Muscle of arm (tissue), 1 donor: ENCODE measurements at regions not wholly inside any gene's neighbourhood (a gene's known extent, or its start where the extent isn't known, plus 50 kb on each side); places are given as distances from the start of the nearest gene placed in this dataset.
"Not testable (repeated sequence)": the region's sequence is repeated elsewhere in the genome, so short reads cannot be mapped to it uniquely, and the experiment has no call there.

Experiments used
- DNase-seq: peaks from one replicate; pipeline ENCODE4 v3.0.0-alpha.2; 2013

DNA sequence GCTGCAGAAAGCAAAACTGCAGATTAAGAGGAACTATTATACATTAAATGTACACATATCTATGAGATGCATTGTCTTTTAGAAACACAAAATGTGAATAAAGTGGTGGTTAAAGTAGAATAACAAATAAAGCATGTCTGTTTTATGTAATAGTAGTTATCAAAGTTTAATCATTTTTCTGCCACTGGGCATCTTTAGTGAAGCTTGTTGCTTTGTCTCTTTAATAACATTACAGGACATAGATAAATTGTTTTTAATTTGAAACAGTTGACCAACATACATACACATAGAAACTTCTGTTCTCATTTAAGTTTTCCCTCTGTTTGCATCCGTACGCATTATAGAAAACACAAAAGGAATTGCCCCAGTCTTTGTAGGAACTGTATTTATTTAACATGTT is 1700.0 kb upstream of the ADGRL3 start:
- DNase-seq = no peak

DNA sequence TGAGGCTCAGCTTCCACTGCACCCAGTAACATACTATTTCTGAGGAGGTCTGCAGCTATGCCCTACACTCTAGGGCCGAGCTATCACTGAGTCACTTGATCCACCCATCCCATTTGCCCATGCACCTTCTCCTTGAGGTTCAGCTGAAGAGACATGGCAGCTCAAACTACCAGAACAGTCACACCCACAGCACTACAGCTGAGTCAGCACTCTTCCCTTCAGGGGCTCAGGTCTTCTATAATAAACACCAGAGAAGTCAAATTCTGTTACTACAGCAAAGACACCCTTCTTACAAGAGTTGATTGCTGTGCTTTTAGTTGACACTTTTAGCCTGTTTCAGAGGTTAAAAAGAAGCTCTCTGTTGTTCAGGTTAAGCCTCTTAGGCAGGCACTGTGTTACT is 1696.4 kb upstream of the ADGRL3 start:
- no peak for DNase-seq

DNA sequence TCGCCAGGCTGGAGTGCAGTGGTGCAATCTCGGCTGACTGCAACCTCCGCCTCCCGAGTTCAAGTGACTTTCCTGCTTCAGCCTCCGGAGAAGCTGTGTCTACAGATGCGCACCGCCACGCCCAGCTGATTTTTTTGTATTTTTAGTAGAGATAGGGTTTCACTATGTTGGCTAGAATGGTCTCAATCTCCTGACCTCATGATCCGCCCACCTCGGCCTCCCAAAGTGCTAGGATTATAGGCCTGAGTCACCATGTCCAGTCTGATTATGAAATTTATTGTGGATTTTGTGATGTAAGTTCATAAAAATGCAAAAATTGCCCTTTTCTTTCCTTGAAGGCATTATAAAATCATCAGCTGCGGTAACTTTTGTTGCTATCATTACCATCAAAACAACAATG is 1688.3 kb upstream of the ADGRL3 start:
- DNase-seq = not testable (repeated sequence)

DNA sequence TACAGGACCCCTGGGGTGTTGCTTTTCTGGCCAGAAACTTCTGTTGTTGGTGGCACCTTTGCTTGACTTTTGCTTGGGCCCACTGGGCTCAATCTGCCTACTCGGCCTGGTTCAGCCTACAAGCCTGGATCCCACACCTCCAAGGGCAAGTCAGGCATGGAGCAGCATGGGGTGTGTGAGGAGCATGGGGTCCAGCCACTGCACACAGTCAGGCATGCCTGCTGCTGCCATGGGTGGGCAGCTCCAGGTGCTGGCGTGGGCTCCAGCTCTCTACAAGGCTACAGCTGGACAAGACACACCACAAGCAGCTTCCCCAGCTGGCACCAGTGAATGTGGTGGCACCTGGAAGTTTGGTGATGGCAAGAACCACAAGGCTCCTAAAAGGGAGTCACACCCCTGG is 1683.1 kb upstream of the ADGRL3 start:
- no peak for DNase-seq

DNA sequence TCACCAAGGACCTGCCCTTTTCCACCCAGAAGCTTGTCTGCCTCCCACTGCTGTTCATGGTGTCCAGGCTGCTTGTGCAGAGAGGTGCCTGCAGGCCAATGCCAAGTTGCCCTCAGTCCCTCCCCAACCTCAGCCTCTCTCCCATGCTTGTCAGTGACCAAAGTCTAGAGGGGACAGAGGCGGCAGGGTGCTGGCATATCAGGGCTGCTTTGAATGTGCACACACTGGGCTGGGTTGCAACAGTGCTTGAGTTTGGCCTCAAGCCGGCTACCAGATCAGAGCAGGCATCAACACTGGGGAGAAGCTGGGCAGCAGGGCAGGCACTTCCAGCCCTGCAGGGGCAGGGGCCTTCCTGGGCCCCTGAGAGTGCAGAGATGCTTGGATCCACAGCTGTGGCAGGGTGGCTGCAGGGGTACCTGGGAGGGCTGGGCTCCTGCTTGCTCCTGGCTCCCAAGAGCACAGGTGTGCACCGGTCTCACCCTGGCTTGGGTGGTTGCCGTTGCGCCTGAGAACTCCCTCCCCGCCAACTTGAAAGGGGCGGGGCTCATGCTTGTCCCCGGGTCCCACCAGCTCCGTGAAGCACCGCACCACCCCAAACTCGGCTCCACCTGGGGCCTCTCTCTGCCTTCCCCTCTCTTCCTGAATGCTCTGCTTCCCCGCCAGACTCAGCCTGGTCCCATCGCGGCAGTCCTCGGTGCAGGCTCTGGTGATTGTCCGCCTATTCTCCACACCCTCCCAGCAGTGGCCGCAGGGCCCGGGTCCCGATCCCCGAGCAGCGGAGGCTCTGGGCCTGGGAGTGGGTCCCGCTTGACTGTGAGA is 1681.9 kb upstream of the ADGRL3 start:
- DNase-seq = no peak

DNA sequence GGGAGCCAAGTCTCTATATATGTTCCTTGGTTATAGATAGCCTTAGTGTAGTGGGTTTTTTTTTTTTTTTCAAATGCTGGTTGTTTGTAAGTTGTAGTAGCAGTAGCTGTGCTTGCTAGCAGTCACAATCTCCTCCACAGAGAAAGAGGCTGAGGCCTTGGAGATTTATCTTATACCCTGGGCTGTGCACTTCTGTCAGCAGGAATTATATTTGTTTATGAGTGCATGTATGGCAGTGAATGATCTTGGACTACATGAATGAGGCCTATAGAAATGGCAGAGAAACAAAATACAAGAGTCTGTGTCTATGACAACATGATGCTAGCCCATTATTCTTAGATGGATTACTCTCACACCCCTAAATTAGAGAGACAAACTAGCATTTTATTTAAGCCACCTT is 1674.2 kb upstream of the ADGRL3 start:
- DNase-seq = no peak

DNA sequence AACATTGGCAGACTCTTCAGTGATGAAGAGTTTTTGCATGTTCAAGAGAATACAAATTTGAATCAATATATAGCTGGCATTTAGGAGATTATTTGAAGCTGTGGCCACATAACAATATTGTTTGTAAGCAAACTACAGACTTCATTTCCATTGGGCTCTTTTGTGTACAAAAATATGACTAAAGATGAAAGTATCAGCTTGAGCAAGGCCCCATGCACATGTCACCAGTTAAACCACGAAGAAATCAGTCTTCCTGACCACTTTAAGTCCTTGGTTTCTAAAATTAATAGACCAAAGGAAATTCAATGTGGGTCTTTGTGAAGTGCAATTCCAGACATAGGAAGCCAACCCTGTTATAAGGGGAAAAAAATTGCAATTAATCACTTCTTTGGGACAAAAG is 1664.6 kb upstream of the ADGRL3 start:
- DNase-seq = no peak

DNA sequence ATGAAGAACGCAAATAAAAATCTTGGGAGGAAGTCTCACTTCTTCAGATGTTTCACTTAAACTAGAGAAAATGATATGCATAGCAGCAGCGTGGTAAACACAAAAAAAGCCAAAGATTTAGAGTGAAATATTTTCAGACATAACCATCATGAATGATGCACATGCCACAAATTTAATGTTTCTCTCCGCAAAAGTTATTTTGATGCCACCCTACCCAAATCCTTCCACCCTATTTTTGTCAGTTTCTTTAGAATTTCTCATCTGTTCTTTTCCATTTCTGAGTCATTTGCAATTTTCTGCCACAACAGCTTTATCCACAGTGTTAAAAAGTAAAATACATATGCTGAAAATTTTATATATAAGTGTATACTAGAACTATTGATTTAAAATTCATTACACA is 1663.7 kb upstream of the ADGRL3 start:
- no peak for DNase-seq

DNA sequence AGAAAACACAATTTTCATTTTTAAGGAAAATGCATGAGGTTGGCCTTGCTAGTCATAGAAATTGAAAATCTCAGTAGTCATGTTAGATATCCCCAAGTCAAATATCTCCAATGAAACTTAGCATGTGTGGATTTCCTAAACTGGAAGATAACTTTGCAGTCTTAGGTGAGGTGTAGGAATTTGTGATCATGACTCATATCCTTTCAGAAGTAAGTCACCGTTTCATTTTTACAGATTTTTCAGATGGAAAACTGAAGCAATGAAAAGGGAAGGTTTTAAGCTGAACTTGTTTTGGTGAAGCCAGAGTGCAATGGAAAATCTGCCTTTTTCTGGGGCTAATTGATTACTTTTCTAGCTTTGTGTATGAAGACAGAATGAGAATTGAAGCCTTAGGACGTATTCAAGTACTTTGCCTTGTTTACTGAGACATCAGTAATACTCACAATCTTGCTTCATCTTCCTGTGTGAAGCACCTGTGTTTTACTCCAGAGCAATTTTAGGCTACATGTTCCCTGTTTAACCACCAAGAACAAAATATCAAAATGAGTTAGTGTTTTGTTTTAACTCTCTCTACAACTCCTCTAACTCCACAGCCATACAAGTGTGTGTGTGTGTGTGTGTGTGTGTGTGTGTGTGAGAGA is 1662.8 kb upstream of the ADGRL3 start:
- DNase-seq = no peak

DNA sequence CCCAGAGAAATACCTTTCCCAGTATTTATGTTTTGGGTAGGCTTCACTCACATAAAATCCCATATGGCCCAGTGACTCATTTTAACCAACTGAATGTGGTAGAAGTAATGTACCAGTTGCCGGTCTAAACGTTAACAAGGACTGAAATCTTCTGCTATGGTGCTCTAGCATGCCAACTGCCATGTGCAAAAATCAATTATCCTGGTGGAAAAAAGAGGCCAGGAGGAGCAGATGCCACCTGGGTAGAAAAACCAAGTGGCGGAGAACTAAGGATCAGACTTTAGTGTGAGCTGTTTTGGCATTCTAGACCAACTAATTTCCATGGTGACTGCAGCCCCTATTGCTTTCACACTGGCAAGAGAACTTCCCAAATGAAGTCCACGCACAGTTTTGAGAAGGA is 1660.7 kb upstream of the ADGRL3 start:
- DNase-seq = no peak

DNA sequence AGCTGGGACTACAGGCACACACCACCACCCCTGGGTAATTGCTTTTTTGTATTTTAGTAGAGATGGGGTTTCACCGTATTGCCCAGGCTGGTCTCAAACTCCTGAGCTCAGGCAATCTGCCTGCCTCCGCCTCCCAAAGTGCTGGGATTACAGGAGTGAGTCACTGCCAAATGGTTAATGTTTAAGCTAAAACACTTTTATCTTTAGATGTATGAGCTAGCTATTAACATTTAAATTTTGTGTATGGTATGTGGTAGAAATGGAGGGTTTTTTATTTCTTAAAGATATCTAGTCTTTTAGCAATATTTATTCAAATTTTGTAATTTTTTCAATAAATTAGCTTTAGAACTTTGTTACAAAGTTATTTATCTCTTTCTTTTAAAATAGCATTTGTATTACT is 1659.8 kb upstream of the ADGRL3 start:
- DNase-seq = no peak

DNA sequence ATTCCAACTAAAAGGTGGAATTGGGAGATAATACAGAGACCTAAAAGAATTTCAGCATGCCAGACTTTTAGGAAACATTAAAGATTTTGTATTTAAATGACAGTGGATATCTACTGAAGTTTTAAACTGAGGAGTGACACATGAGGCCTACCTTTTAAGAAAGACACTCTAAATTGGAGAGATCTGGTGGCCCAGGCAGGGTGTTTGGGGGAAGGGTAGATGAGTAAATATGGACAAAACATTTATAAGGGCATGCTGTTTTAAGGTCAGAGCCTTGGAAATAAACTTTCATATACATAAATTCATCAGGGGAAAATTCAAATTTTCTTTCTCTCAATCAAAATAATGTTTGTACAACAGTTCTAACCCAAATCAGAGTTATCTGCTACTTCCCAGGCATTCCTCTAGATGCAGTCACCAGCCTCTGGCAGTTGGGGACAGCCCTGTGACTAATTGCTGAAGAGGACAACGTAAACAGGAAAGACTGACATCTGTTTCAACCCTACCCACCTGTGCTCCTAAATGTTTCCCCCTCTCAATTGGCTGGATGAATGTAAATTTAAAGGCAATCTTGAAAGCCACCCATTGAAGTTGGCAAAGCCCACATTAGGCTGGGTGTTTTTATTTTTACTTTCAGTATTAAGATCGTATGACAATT is 1646.9 kb upstream of the ADGRL3 start:
- no peak for DNase-seq

DNA sequence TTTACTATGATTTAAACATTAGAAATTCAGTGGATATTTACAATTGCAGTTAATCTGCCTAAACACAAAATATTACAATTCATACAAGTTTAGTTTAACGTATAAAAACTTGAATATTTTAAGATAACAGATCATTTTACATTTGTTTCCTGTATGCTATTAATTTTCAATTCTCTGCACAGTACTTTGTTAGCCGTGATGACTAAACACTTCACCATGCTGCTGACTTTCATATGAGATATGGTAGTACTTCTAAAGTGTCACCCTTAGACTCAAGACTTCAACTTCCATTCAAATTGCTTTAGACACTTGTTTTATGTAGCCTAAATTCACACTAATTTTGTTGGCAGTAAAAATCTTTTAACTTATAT is 1646.4 kb upstream of the ADGRL3 start:
- DNase-seq = no peak

DNA sequence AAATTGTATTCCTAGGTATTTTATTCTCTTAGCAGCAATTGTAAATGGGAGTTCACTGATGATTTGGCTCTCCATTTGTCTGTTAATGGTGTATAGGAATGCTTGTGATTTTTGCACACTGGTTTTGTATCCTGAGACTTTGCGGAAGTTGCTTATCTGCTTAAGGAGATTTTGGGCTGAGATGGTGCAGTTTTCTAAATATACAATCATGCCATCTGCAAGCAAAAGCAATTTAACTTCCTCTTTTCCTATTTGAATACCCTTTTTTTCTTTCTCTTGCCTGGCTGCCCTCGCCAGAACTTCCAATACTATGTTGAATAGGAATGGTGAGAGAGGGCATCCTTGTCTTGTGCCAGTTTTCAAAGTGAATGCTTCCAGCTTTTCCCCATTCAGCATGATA is 1643.9 kb upstream of the ADGRL3 start:
- not testable (repeated sequence) for DNase-seq

DNA sequence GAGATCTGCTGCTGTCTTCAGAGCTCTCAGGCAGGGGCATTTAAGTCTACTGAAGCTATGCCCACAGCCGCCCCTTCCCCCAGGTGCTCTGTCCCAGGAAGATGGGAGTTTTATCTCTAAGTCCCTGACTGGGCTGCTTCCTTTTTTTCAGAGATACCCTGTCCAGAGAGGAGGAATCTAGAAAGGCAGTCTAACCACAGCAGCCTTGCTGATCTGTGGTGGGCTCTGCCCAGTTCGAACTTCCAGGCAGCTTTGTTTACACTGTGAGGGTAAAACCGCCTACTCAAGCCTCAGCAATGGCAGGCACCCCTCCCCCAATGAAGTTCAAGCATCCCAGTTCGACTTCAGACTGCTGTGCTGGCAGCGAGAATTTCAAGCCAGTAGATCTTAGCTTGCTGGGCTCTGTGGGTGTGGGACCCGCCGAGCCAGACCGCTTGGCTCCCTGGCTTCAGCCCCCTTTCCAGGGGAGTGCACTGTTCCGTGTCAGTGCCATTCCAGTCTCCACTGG is 1639.9 kb upstream of the ADGRL3 start:
- not testable (repeated sequence) for DNase-seq

DNA sequence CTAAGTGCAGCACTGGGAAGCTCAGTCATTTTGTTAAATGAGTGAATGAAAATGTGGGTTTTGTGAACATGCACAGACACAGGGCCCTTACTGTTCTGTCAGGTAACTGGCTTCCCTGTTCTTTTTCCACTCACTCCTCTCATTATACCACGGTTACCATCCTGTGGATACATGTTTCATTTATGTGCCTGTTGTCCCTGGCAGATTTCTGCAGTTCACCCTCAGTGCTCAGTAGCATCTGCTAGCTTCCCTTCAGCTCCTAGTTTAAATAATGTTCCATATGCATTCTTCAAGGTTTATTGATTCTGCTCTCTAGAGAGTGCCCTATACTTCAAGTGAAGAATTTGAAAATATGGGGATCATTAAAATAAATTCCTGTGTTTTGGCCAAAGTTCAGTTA is 1634.3 kb upstream of the ADGRL3 start:
- no peak for DNase-seq

DNA sequence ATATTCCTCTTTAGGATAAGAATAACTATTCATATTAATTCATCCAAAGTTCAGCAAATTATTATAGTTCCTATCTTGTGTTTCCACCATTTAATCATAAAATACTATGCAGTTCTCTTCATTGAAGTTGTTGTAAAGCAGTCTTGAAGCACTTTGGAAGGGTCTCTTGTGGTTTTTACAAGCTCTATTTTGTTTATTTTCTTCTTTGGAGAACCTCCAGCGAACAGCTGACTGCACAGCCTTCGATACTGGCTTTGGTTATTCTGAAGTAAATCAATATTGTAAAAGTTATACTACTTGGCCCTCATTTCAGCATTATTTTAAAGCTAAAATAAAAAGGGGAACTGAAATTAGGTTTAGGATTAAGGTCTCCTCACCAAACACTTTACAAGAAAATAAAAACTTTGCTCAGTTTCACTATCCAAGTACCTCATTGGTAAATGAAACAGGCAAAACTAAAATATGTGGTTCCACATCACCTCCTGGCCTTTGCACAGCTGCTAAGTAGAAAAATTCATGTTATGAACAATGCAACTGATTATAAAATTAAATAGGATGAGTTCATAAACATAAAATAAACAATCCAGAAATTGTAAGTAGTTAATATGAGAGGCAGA is 1629.2 kb upstream of the ADGRL3 start:
- DNase-seq = peak; percentile 15

DNA sequence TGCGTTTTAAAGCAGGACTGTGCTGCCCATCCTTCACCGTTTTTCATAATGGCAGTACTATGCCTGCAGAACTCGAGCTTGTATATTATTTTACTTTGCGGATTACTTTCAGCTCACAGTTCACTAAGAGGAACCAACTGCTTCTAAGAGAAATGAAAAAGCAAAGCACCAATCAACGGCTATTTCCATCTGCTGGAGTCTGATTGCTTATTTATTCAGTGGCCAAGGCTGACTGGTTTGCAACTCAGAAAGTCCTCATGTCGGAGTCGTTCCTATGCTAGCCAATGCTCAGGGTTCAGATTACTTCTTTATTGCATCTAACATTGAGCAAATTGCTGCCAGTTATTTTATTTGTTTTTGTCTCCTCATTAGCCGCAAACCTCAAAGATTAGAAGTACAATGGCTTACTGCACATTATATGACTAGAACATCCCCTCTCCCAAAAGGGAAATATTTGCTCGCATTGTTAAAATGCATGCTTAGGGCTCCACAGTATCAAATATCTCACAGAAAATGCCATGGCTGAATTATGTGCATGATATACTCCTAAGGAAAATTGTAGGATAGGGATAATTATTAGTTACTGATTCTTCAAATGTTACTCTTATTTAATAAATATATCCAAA is 1628.2 kb upstream of the ADGRL3 start:
- no peak for DNase-seq

DNA sequence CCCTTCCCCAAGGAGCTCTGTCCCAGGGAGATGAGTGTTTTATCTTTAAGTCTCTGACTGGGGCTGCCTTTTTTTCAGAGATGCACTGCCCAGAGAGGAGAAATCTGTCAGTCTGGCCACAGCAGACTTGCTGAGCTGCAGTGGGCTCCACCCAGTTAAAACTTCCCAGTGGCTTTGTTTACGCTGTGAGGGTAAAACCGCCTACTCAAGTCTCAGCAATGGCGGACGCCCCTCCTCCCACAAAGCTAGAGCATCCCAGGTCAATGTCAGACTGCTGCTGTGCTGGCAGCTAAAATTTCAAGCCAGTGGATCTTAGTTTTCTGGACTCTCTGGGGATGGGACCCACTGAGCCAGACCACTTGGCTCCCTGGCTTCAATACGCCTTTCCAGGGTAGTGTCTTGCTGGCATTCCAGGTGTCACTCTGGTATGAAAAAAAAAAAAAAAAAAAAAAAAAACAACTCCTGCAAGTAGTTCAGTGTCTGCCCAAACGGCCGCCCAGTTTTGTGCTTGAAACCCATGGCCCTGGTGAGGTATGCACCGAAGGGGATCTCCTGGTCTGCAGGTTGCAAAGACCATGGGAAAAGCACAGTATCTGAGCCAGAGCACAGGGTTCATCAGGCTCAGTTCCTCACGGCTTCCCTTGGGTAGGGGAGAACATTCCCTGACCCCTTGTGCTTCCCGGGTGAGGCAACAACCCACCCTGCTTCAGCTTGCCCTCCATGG is 1616.1 kb upstream of the ADGRL3 start:
- DNase-seq = no peak

DNA sequence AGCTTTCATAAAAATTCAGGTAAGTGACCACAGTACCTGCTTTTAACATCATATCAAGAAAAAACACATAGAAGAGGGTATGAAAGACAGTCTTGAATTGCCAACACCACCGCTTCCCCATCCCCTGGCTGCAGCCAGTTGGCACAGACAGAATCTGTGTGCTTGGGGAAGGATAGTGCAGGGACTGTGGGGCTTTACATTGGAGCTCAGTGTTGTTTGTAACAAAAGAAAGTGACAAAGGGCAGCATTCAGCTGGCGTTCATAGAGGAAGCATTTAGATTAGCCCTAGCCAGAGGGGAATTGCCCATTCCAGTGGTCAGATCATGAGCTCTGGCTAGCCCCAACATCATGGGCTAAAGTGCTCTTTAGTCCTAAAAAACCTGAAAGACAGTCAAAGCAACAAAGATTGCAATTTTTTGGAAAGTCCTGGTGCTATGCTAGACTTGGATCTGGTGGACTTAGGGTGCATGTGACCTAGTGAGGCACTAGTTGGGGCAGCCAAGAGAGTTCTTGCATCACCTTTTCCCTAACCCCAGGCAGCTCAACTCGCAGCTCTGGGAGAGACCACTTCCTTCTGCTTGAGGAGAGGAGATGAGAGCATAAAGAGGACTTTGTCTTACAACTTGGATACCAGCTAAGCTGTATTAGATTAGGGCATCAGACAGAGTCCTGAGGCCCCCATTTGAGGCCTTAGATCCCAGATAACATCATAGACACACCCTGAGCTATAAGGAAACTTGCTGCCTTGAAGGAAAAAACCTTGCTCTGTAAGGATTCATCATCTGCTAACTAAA is 1602.4 kb upstream of the ADGRL3 start:
- no peak for DNase-seq

DNA sequence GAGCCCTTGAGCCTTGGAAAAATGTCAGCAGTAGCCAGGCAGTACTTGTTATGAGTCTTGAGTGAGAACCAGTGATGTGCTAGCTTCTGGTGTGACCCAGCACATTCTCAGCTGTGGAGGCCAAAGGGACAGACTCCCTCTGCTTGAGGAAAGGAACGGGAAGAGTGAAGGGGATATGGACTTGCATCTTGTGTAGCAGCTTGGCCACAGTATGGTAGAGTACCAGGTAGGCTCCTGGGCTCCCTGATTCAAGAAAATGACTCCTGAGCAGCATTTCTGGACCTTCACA is 1601.9 kb upstream of the ADGRL3 start:
- DNase-seq = no peak
